ENCODE measurements at regions not wholly inside any gene's neighbourhood (a gene's known extent, or its start where the extent isn't known, plus 50 kb on each side); places are given as distances from the start of the nearest gene placed in this dataset.

- H3K9me3 Mint-ChIP-seq = no peaks in the 10 kb centered on the region; a peak in 1 of 5 replicates
- Histone ChIP-seq H3K18ac (ENCODE audit: insufficient read length, low read depth, low read length) (no peak overlapping the region), H3K4me2 (ENCODE audit: insufficient read depth, insufficient read length, low read length) (no peak overlapping the region), H3K4ac (ENCODE audit: low read depth, low read length) (no peak overlapping the region), H2BK120ac (ENCODE audit: low read depth, low read length, poor library complexity, severe bottlenecking) (no peak overlapping the region), H3K23me2 (ENCODE audit: insufficient read length, low read depth, low read length, poor library complexity, severe bottlenecking) (no peaks in the 10 kb centered on the region), H3K79me1 (ENCODE audit: insufficient read depth, low read depth, low read length, poor library complexity, severe bottlenecking) (no peaks in the 10 kb centered on the region), H4K20me1 (ENCODE audit: control insufficient read depth, insufficient read depth, insufficient read length) (no peaks in the 10 kb centered on the region), H3K27me3 (ENCODE audit: insufficient read depth, low read length) (no peaks in the 10 kb centered on the region), H3K9ac (ENCODE audit: extremely low read depth, insufficient read length, low read length) (no peak overlapping the region), H3K56ac (ENCODE audit: insufficient read length, low read depth, low read length) (no peak overlapping the region), H2BK20ac (ENCODE audit: low read depth, low read length, poor library complexity, severe bottlenecking) (no peak overlapping the region), H3T11ph (ENCODE audit: low read length) (no peak overlapping the region), H4K91ac (ENCODE audit: insufficient read length, low read depth, low read length) (no peak overlapping the region), H3K14ac (ENCODE audit: insufficient read depth, low read length) (no peak overlapping the region), H3K27ac (ENCODE audit: insufficient read length, low read depth, low read length) (no peak overlapping the region), H4K5ac (ENCODE audit: insufficient read length, low read depth, low read length) (no peak overlapping the region), H3K9me3 (ENCODE audit: control insufficient read depth, low read depth, low read length) (no peaks in the 10 kb centered on the region), H2BK12ac (ENCODE audit: insufficient read length, low read depth, low read length) (no peak overlapping the region), H2AFZ (ENCODE audit: low read length) (no peak overlapping the region), H3K23ac (ENCODE audit: insufficient read length, low read depth, low read length) (no peak overlapping the region), H2BK15ac (ENCODE audit: low read depth, low read length) (no peak overlapping the region), H3K79me2 (ENCODE audit: insufficient read depth, low read length) (no peaks in the 10 kb centered on the region), H4K8ac (replicated peaks; ENCODE audit: insufficient read length, low read depth, low read length) (no peak overlapping the region), H3K4me1 (ENCODE audit: insufficient read depth, low read length) (no peaks in the 10 kb centered on the region), H2AK5ac (ENCODE audit: insufficient read length, low read length) (no peak overlapping the region), H2BK5ac (ENCODE audit: insufficient read length, low read length) (no peak overlapping the region)
- no peak for TF ChIP-seq CTCF (conservative IDR thresholded peaks at IDR 0.05)
- H3K27me3 Mint-ChIP-seq (ENCODE audit: low read depth) = no peaks in the 10 kb centered on the region
- H3K36me3 Mint-ChIP-seq (ENCODE audit: insufficient read depth in 1 of 3, low read depth in 3 of 3) = no peaks in the 10 kb centered on the region
- no peak for DNase-seq
- no peaks in the 10 kb centered on the region for H3K4me1 Mint-ChIP-seq
- no CpG with 5 or more reads among the region's 2 CpGs for WGBS (ENCODE audit: extremely low coverage, insufficient read length, low lambda C conversion rate)
- H3K4me3 Mint-ChIP-seq = no peak overlapping the region
- H3K27ac Mint-ChIP-seq = no peak overlapping the region
These were observed 401.4 kb upstream of the POU3F3 start for GRCh38 chr2:104452558-104452957.

Measured in H9 (cell line).